Endothelial cell (in vitro differentiated cells): ENCODE measurements at regions not wholly inside any gene's neighbourhood (a gene's known extent, or its start where the extent isn't known, plus 50 kb on each side); places are given as distances from the start of the nearest gene placed in this dataset.

Experiments used
- DNase-seq: peaks from one replicate; pipeline ENCODE4 v3.0.0; 2021; ENCODE audit warnings: low spot score
- H3K27ac Mint-ChIP-seq: one replicate; pipeline ENCODE4 v1.8.0; 2021; ENCODE audit warnings: mixed read lengths, inconsistent platforms; ENCODE audit not compliant: unreplicated experiment
- H3K27me3 Mint-ChIP-seq: one replicate; pipeline ENCODE4 v1.8.0; 2021; ENCODE audit warnings: mild to moderate bottlenecking, moderate library complexity, mixed read lengths, inconsistent platforms; ENCODE audit not compliant: unreplicated experiment
- H3K36me3 Mint-ChIP-seq: one replicate; pipeline ENCODE4 v1.8.0; 2021; ENCODE audit warnings: mild to moderate bottlenecking, low read depth, mixed read lengths, inconsistent platforms; ENCODE audit not compliant: unreplicated experiment
- H3K4me1 Mint-ChIP-seq: one replicate; pipeline ENCODE4 v1.8.0; 2021; ENCODE audit warnings: mild to moderate bottlenecking, mixed read lengths, inconsistent platforms; ENCODE audit not compliant: unreplicated experiment
- H3K4me3 Mint-ChIP-seq: one replicate; pipeline ENCODE4 v1.8.0; 2021; ENCODE audit warnings: mild to moderate bottlenecking, mixed read lengths, inconsistent platforms; ENCODE audit not compliant: unreplicated experiment
- H3K9me3 Mint-ChIP-seq: one replicate; pipeline ENCODE4 v1.8.0; 2021; ENCODE audit warnings: mixed read lengths, inconsistent platforms; ENCODE audit not compliant: unreplicated experiment
- CTCF ChIP-seq: fragments of 200-600 bp; sonication (generic); IDR thresholded peaks from one replicate; pipeline ENCODE4 v1.5.0; 2021; ENCODE audit warnings: antibody characterized with exemption; ENCODE audit not compliant: unreplicated experiment

- TF ChIP-seq CTCF = no peak
- no peaks in the 10 kb centered on the region for H3K36me3 Mint-ChIP-seq
- no peaks in the 10 kb centered on the region for H3K4me1 Mint-ChIP-seq
- no peaks in the 10 kb centered on the region for H3K9me3 Mint-ChIP-seq
- no peak overlapping the region for H3K4me3 Mint-ChIP-seq
- DNase-seq = no peak
- H3K27me3 Mint-ChIP-seq = no peaks in the 10 kb centered on the region
- H3K27ac Mint-ChIP-seq = no peak overlapping the region
Measured at GRCh38 chr4:83996254-83996653, 460.3 kb downstream of the GPAT3 start.

DNA sequence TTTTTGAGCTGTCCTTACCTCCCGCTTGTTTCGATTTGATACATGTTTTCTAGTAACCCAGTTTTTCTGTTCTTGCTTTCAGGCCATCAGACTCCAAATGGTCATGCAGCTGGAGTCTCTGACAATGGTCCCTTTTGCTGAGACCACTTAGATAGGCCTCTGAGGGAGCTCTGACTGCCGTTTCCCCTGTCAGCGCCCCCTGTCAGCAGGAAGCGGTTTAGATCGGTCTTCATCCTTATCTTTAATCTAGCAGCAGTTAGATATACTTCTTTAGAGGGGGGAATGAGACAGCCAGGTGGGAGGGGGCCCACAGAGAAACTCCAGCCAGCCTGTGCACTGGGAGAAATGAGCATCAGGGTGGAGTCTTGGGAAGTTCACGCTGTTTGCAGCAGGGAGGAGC lies 457.9 kb downstream of the GPAT3 start:
- TF ChIP-seq CTCF = no peak
- Mint-ChIP-seq H3K27me3 (no peaks in the 10 kb centered on the region), H3K4me3 (no peak overlapping the region), H3K9me3 (no peaks in the 10 kb centered on the region), H3K27ac (no peak overlapping the region), H3K36me3 (no peaks in the 10 kb centered on the region), H3K4me1 (no peaks in the 10 kb centered on the region)
- DNase-seq = no peak

DNA sequence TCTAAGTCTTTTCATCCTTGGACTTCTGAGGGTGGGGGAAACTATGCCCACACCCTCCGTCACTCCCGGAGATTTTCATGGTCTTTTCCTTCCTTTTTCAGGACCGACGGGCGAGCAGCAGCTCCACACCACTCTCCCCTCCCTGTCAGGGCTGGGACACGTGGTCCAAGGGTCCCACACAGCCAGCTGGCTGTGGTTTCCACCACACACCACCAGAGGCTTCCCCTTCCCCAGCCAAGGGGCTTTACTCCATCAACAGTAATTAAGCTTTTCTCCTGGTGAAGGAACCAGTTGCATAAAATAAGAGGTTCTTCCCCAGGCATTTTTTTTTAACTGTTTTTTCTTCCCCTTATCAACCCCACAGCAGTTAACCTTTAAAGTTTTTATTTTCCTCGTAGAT lies 453.9 kb downstream of the GPAT3 start:
- H3K27ac Mint-ChIP-seq = no peak overlapping the region
- H3K4me1 Mint-ChIP-seq = no peaks in the 10 kb centered on the region
- H3K27me3 Mint-ChIP-seq = no peaks in the 10 kb centered on the region
- DNase-seq = no peak
- H3K4me3 Mint-ChIP-seq = no peak overlapping the region
- no peaks in the 10 kb centered on the region for H3K9me3 Mint-ChIP-seq
- H3K36me3 Mint-ChIP-seq = no peaks in the 10 kb centered on the region
- TF ChIP-seq CTCF = no peak

DNA sequence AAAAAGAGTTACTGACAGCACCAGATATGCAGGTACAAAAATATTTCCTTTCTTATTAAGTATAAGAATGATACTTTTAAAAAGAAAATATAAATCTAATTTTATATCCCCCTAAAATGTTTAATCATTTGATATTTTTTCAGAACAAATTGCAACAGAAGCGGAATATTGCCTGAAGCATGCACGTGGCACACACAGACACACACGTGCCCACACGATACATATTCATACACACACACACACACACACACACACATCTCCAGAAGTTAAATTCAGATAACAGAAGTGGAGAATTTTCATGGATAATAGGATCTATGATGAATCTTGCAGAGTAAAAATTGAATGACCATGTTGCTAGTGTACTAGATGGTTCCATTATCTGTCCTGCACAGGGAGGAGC lies 445.2 kb downstream of the GPAT3 start:
- Mint-ChIP-seq H3K36me3 (no peaks in the 10 kb centered on the region), H3K4me3 (no peak overlapping the region), H3K27ac (no peak overlapping the region), H3K9me3 (no peaks in the 10 kb centered on the region), H3K4me1 (no peaks in the 10 kb centered on the region), H3K27me3 (no peaks in the 10 kb centered on the region)
- no peak for DNase-seq
- TF ChIP-seq CTCF = no peak

DNA sequence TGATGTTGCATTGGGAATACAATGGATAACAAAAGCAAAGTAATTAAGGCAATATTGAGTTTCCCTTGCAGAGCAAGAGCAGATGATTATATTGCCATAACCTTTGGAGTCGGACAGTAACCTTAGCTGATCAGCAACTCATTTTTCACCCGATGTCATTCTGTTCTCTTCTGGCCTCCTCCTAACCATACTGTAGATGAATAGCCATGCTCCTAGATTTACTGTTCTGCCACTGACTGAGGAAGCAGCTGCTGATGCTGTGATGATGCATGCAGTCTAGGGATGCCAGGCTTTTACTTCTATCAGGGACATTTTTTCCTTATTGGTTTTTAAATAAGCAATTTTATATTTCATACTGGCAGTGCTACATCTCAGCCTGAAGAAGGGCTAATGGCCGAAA lies 443.9 kb downstream of the GPAT3 start:
- no peak overlapping the region for H3K27ac Mint-ChIP-seq

More for the DNA sequence above, 443.9 kb downstream of the GPAT3 start:
- no peak for DNase-seq
- TF ChIP-seq CTCF = no peak
- no peak overlapping the region for H3K4me3 Mint-ChIP-seq
- H3K36me3 Mint-ChIP-seq = no peaks in the 10 kb centered on the region
- H3K4me1 Mint-ChIP-seq = no peaks in the 10 kb centered on the region
- H3K9me3 Mint-ChIP-seq = no peaks in the 10 kb centered on the region
- H3K27me3 Mint-ChIP-seq = no peaks in the 10 kb centered on the region
